ENCODE measurements at regions not wholly inside any gene's neighbourhood (a gene's known extent, or its start where the extent isn't known, plus 50 kb on each side); places are given as distances from the start of the nearest gene placed in this dataset.

DNA sequence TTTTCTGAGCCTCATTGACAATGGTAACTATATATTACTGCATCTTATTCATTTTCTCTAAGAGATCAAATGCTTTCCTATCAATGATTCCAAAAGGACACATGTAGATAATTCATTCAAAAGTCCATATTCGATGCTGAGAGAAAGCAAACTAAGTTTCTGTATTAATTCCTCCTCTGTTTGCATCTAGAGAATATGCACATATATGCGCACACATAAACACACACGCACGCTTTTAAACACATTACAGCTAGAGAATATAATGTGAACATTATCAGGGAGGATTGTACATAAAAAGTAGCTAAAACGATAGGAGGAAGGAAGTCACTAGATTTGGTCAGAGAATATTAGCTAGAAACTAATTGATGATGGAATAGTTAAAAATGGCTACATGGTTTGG is 379.0 kb upstream of the NETO1 start:
- TF ChIP-seq, protein P1, sequence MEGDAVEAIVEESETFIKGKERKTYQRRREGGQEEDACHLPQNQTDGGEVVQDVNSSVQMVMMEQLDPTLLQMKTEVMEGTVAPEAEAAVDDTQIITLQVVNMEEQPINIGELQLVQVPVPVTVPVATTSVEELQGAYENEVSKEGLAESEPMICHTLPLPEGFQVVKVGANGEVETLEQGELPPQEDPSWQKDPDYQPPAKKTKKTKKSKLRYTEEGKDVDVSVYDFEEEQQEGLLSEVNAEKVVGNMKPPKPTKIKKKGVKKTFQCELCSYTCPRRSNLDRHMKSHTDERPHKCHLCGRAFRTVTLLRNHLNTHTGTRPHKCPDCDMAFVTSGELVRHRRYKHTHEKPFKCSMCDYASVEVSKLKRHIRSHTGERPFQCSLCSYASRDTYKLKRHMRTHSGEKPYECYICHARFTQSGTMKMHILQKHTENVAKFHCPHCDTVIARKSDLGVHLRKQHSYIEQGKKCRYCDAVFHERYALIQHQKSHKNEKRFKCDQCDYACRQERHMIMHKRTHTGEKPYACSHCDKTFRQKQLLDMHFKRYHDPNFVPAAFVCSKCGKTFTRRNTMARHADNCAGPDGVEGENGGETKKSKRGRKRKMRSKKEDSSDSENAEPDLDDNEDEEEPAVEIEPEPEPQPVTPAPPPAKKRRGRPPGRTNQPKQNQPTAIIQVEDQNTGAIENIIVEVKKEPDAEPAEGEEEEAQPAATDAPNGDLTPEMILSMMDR (IDR thresholded peaks at IDR 0.05): no peak
- no peak for TF ChIP-seq POLR2AphosphoS5 (IDR thresholded peaks at IDR 0.05)
- TF ChIP-seq POLR2A (IDR thresholded peaks at IDR 0.05): no peak

Measured in gastroesophageal sphincter (tissue), 3 donors.